ENCODE measurements at regions not wholly inside any gene's neighbourhood (a gene's known extent, or its start where the extent isn't known, plus 50 kb on each side); places are given as distances from the start of the nearest gene placed in this dataset.
A peak's percentile ranks its signal among the peaks of the same experiment; 100 is the strongest.
"Not testable (repeated sequence)": the region's sequence is repeated elsewhere in the genome, so short reads cannot be mapped to it uniquely, and the experiment has no call there.

DNA sequence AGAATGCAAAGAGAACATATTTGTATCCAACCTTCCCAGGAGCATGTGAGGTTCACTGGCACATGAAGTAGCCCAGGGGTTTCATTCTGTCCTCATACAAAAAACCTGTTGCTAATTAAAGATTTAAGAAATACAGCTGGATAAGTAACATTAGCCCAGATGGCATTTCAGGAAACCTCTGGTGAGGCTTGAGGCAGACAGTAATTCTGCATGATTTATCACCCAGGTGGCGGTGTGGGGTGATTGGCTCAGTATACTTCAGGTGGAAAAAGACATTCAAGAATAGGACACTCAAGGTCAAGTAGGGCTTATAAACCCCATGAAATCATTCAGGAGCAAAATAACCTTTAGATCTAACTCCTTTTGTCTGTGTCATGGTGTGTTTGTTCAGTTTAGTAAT is 237.4 kb downstream of the RNF144A start:
- DNase-seq, result no peak

DNA sequence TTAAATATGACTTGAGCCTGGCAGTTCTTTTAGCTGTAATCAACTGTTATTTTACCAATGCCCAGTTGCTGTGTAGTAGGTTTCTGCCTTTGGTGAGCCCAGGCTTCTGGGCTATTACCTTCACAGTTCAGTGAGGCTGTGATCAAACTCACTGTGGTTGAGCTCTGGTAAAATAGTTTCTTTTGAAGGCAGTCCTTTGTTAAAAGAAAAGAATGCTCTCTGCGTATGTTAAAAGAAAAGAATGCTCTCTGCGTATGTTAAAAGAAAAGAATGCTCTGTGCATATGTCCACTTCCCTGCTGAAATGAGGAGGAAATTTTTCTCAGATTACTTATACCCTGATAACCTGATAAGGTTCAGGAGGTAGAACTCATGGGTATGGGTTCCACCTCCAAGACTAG is 244.3 kb downstream of the RNF144A start:
- no peak for DNase-seq

DNA sequence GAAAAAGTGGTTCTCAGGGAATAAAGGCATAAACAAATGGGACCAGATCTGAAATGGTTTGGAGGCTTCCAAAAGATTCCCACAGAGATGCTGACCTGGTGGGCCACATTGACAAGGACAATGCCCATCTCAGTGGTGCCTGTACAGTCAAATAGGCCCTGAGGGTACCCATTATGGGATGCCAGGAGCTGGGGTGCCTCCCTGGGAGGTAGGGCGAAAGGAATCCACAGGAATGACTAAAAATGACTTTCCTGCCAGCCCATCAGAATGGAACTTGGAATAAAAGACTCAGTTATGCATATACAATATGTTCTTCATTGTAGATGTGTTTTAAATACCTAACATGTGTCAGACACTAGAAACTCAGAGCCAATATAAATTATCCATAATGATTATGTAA is 248.5 kb downstream of the RNF144A start:
- no peak for DNase-seq

DNA sequence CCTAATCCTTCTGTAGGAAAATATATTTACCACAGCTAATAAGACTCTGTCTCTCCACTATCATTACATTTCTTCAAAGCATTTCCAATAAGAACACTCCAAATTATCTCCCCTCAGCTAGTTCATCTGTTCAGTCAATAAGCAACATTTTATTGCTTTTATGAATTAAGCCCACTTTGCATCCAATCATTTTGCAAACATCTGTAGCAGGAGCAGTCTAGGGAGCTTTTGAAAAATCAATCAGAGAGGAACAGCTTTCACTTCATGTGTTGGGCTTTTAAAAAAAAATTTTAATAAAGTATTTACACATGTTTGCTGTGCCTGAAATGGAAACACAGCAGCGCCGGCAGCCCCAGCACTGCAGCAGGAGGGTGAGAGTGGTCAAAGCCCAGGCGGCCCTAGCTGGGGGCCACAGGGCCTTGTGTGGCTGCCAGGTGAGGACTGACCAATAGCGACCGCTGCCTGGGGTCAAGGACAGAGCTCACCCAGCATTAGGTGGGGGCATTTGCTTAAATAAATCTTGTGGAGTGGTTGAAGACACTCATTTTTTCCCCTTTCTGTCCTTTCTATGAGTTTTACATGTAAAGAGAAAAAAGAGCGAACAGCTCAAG is 250.7 kb downstream of the RNF144A start:
- no peak for DNase-seq

DNA sequence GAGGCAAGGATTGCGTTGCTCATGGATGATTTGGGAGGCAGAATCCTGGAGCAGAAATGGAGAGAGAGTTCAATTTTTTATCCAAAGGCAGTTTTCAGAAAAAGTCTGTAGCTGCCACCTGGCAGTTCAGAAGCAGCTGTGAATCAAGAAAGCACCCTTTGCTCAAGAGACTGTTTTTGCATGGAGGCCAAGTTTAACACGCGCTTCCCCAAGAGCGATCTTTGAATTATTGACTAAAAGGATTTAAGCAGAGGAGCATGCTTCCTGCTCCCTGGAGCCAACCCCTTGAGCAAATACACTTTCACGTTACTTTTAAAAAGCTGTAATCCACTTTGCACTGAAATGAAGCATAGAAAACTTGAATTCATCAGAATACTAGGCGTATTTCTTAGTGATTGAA is 252.4 kb downstream of the RNF144A start:
- DNase-seq, result no peak

DNA sequence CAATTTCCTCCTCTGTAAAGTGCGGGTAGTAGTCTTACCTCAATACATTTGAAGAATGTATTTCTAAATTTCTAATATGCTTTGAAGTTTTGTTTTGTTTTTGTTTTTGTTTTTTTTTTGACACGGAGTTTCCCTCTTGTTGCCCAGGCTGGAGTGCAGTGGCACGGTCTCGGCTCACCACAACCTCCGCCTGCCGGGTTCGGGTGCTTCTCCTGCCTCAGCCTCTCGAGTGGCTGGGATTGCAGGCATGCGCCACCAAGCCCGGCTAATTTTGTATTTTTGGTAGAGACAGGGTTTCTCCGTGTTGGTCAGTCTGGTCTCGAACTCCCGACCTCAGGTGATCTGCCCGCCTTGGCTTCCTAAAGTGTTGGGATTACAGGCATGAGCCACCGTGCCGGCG is 261.8 kb downstream of the RNF144A start:
- DNase-seq, result not testable (repeated sequence)

DNA sequence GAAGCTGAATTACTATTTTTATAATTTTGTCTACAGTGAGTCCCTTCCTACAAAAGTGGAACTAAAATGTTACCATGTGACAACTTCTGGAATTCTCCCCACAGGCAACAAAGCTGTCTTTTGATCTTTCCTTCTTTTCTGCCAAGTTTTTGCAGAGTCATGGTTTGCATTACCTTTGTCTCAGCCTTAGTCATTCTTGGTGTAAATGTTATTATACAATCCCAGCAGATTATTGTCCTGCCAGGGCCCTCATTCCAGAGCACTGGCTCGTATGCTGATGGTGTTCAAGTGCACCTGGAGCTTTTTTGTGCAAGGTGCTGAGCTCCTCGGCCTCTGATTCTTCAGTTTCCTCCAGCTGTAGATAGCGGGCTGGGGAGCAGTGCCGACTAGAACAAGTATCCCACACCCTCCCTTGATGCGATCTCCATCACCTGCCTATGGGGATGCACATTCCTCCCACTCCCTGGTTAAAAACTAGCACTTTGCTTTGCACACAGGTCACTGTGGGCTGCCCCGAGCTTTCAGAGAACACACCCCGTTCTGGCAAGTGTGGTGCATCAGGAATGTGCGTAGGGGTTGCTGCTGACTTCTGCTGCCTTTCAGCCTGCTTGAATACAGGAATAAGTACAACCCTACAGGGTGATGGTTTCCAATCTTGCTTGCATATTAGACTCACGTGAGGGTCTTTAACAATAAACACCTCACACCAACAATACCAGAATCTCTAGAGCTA is 263.6 kb downstream of the RNF144A start:
- DNase-seq, result no peak

DNA sequence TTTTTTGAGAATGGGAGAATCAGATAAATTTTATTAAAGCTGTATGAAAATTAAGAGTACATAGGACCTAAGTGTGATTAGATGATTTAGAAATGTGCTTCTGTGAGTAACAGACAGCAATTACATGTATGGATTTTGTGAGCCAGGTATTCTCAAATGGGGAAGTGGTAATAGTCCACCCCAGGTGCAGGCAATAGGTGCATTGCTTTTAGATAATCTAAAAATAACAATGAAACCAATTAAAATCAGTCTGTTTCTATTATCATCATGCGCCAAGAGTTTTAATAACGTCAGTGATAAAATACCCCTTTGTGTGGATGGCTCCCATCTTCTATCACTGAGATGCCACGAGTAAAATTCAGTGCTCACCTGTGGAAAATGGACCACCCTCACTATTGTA is 265.3 kb downstream of the RNF144A start:
- DNase-seq, result no peak

DNA sequence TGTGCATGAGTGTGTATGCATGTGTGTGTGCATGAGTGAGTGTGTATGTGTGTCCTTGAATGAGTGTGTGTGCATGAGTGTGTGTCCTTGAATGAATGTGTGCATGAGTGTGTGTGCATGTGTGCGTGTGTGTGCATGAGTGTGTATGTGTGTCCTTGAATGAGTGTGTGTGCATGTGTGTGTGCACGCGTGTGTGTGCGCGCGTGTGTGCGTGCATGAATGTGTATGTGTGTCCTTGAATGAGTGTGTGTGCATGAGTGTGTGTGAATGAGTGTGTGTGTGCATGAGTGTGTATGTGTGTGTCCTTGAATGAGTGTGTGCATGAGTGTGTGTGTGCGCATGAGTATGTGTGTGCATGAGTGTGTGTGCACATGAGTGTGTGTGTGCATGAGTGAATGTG is 271.9 kb downstream of the RNF144A start:
- DNase-seq, result no peak

DNA sequence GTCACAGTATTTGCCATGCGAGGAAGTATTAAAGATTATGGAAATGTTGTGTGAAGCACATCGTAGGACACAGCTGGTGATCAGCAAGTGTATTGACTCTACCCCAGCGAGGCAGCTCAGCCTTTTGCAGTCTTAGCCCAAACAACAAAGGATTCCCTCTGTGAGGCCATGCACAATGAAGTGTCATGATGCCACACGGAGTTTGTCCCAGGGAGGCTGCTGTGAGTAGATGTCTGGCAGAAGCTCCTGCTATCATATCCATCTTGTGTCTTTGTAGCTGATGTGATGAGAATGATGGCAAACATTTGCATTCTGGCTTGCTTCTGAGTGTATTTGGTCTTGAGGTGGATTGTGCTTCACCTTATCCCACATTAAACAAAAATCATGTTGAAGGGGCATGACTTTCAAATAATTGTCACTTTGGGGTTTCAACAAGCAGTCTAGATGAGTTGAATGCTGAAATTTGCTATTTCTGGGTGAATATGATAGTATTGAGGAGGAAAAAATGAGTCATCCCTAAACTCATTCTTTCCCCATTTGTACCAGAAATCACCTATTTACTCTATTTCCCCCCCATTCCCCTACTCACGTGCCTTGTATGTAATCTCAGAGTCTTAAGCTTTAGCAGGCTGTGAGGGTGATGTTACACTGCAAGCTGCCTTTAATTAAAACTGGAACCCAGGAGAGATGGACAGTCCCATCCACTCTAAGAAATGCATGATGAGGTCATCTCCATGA is 273.5 kb downstream of the RNF144A start:
- peak; percentile 40 for DNase-seq

DNA sequence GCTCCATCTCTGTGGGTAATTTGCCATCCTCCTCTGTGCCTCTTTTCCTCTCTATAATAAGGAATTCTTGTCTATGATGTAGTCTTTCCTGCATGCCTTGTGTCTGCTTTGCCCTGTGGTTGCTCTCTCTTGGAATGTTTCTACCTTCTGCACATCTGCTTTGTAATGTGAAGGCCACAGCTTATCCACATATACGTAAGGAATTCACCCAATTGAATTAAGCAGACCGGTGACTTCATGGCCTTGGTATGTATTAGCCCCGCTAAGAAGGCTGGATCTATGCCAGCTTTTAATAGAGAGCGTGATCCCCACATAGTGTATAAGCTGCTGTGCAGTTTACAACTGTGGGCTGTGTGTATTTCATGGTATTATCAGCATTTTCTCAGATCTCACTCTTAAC is 274.7 kb downstream of the RNF144A start:
- DNase-seq, result no peak

DNA sequence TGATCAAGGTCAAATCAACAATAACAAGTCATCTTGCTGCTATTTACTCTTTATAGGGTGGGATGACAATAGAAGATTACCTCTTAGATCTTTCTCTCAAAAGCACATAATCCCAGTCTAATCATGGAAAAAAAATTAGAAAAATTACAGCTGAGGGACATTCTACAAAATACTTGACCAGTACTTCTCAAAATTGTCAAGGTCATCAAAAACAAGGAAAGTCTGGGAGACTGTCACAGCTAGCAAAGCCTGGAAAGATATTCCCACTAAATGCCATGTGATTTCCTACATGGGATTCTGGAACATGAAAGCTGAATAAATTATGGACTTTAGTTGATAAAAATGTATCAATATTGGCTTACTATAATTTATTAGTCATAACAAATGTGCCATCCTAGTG is 276.2 kb downstream of the RNF144A start:
- no peak for DNase-seq

DNA sequence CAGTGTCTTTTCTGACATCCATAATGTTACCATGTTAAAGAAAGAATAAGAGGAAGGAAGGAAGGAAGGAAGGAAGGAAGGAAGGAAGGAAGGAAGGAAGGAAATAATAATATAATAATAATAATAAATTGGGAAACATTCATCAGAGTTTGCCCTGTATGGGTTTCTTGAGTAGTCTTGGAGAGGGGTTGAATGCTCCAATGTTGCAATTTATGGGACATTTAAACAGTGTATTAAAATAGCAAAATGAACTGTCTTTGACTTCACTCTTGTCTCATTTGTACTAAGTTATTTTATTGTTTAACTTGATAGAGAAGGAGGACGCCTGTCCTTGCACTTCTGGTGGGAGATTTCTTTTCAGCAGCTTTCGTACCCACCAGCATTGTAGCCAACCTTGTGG is 277.7 kb downstream of the RNF144A start:
- DNase-seq, result no peak

DNA sequence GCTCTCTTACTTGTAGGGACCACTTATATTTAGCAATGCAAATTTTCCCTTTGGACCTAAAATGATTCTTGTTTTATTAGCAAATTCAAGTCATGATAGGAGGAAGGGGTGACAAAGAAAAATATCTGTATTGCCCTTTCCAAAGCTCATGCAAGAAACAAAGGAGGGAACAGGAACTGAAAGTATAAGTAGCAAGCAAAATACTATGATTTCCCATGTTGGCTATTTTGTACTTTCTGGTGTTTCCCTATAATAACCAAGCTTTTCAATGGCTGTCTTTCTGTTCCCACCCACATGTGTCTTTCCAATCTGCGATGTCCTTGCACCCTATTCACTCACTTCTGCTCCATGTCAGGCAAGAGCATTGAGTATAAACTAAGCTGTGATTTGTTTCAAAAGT is 279.7 kb downstream of the RNF144A start:
- DNase-seq, result no peak

DNA sequence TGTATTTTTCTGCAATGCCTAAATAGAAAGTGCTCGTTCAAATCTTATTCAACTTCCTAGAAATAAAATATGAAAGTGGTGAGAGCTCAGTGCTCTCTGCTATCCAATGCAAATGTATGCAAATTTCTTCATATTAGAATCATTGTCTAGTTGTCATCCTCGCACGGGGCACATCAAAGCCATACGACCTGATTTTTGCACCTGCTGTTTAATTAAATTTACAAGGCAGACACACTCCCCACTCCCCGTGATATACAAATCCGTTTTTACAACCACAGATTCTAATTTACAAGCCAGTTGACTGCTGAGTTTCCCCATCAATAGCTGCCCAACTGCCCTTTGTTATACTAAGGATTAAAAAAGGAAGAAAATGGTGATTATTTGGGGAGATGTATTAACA is 284.6 kb downstream of the RNF144A start:
- no peak for DNase-seq

DNA sequence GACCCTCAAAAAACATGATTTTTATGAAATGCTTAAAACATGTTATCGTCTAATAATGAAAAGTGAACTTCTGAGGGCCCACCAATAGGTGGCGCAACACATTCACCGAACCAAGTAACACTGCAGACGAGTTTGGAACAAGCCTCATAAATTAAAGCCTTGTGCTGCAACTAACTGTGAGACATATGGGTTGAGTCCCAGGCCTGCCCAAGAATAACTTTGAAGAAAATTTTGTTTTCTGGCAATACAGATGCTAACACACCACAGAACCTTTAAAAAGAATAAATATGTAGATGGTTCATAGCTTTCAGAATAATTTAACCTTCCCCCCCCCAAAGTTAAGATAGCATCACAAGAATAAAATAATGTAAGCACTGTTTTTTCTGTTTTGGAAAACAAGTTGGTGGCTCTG is 285.9 kb downstream of the RNF144A start:
- peak; percentile 57 for DNase-seq

DNA sequence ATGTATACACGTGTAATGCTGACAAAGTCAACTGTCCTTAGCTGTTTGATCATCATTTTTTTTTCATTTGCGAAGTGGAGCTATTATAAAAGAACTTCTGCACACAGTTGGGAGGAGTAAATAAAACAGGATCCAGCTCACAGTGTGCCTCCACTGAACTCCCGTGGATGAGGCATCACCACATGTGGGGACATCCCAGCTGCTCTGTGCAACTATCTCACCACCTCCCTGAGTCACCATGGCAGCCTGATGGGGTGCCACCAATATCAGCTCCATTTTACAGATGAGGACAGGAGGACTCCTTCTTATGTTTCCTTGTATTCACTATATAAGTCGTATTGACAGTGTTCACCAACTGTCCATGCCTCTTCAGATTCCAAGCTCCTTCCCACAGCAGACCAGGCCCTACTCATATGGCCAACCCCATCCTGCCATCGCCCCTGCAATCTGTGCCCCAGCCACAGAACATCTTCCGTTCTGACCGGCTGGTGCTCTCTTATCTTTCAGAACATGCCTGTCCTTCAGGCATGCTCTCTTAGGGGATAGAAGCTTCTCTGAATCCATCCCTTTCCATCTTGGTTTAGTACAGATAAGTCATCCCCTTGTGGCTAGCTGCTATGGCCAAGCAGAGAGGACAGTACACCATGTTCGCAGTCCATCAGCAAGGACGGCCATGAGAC is 288.1 kb downstream of the RNF144A start:
- no peak for DNase-seq

DNA sequence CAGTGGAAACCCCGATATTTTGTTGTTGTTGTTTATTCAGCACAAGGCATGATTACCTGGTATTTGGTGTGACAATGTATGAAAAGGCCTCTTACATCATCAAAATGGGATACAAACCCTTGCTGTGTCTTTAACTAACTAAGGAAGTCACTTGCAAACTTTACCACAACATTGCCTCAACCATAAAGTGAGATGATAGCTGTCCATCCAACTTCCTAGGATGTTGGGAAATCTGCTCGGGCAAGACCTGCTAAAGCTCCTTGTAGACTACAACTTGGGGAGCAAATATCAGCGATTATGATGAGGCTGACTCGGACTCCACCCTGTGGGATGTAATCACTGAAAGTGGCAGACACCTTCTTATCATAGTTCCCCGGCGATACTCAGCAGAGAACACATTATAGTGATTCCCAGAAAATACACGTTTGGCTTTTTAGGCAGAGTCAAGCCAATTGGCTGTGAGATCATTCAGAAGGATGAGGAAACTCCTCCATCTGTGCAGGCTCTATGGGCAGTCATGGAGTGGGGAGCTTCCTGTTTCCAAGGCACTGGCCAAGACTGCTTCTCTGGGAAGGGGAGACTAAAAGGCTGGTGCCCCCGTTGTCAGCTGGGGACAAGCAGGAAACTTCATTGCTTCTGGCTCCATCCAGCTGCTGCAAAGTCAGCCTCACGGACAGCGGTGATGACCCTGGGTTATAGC is 289.0 kb downstream of the RNF144A start:
- no peak for DNase-seq

DNA sequence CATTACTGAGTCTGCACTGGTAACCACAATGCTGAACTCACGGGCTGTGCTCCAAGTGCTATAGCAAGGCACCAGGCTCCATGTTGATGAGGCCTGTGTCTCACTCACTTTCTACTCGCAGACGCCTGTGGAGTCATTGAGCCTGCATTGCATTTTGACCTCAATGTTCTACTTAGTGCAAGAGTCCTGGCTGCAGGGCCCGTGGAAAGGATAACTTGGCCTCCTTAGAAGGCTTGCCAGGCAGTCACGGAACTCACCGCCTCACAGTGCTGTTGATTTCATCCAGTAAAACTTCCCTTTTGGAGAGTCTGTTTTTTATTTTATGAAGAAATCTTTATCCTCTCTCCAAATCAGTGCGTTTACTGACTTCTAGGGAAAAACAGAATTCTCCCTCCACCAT is 290.4 kb downstream of the RNF144A start:
- no peak for DNase-seq

DNA sequence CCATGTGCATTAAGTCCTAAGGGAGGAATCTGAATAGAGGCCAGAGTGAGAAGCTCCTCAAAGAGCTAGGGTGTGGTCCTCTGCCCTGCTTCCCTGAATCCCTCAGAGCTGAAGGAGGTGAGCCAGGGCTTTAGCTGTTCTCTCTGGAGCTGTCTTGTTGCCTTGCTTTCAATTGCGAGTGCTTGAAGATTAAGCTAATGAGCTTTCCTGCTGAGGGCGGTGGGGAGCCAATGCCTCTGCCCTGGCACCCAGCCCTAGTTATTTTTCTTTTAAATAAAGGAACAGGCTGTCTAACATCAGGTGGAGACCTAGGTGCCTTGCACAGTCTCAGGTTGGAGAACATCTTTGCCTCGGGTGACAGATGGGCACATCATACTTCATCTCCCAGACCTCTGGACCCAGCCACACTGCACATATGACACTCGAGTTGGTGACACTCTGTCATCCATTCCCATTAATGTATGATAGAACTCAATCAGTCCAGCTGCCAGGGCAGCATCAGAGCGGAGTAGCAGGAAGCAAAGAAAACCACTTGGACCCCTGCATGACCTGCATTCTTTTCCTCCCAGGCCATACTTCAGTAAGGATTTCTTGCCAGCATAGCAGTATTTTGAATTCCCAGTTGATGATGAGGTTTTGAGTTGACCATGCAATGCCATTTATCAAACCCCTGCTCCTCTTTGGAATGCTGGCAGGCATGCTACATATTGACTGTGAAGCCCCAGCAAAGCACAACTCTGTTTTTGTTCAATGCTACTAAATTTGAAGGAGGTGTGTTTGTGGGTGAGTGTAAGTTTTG is 292.7 kb downstream of the RNF144A start:
- DNase-seq, result no peak

DNA sequence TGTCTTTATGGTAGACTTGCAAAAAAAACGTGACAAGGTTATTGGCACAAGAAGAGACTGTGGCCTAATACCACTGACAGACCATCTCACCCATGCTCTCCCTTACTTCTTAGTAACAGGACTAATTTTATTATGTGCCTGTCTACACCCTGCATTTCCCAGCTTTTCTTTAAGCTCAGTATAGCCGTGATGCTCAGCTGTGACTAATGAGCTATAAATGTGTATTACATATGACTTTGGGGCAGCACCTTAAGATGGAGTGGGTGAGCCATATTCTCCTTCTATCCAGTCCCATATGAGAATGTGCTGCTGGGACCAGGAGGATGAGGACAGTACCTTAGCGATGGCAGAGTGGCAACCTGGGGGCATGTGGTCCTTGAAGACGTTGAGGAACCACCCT is 293.5 kb downstream of the RNF144A start:
- no peak for DNase-seq

DNA sequence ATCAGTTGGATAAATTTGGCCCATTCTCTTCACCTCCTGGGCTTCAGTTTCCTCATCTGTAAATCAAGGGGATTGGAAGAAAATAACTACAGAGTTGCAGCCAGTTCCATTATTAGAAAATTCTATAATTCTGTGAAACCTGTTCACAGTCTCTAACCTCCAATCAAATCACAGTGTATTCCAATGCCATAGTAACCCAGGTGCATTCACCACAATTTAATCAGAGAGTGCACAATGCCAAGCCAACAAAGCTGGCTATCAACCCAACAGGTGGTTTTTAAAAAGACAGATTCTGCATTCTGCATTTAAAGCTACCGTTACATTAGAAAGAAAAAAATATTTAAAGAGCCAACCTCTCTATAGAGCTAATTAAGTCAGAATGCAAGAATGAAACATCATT is 308.6 kb downstream of the RNF144A start:
- DNase-seq, result no peak
